Adrenal gland (tissue), 5 donors: ENCODE measurements at regions not wholly inside any gene's neighbourhood (a gene's known extent, or its start where the extent isn't known, plus 50 kb on each side); places are given as distances from the start of the nearest gene placed in this dataset.

Experiments
- CTCF ChIP-seq, 6 experiments: fragments of 450-650 bp in 4 of 6; fragments of 200-600 bp in 2 of 6; sonication (generic) in 1 of 6; IDR thresholded peaks; 1 replicate in 5 of 6; 2 replicates in 1 of 6; pipeline versions ENCODE4 v1.5.1 to v1.8.0; 2016 to 2021; ENCODE audit warnings: antibody characterized with exemption in 6 of 6, mild to moderate bottlenecking in 2 of 6, moderate library complexity in 1 of 6
- POLR2A ChIP-seq, 2 donors: fragments of 450-650 bp; IDR thresholded peaks; one replicate each; pipeline ENCODE4 v1.6.1; 2017; ENCODE audit warnings: antibody characterized with exemption in 2 of 2, mild to moderate bottlenecking in 2 of 2, moderate library complexity in 1 of 2
- donor health status: DM: no; HTN: no; CAD: no.

GRCh38 chr10:4343873-4344272 lies 482.1 kb upstream of the AKR1E2 start:
- no peak for TF ChIP-seq CTCF (IDR thresholded peaks at IDR 0.05)
- TF ChIP-seq POLR2A (IDR thresholded peaks at IDR 0.05), result no peak
